MCF 10A (cell line): ENCODE measurements at regions not wholly inside any gene's neighbourhood (a gene's known extent, or its start where the extent isn't known, plus 50 kb on each side); places are given as distances from the start of the nearest gene placed in this dataset.

Source experiments
- BruUV-seq: library from RNA; stranded (reverse); fragments of 400-500 nt; replicated peaks from 2 replicates; lab custom pipeline; 2021; lab: Mats Ljungman, UMichigan
- CTCF ChIA-PET: fragments of 300-600 bp; sonication (Branson Sonifier 250); formaldehyde crosslinking; extraction: SDS; loops from one replicate; lab custom pipeline; 2021; ENCODE audit warnings: antibody characterized with exemption, inconsistent platforms; lab: Yijun Ruan, JAX
- POLR2A ChIA-PET: fragments of 300-600, 350-650 bp; sonication (Branson Sonifier 250); formaldehyde crosslinking; extraction: SDS; loops from one replicate; lab custom pipeline; 2020; ENCODE audit warnings: antibody characterized with exemption, inconsistent platforms; lab: Yijun Ruan, JAX
- DNase-seq: peaks from one replicate; pipeline ENCODE4 v3.0.0-alpha.2; 2018; ENCODE audit not compliant: unreplicated experiment
- H3K27ac Mint-ChIP-seq: one replicate; pipeline ENCODE4 v1.8.0; 2022; ENCODE audit warnings: mild to moderate bottlenecking, low read depth, mixed read lengths; ENCODE audit not compliant: unreplicated experiment
- H3K27me3 Mint-ChIP-seq: one replicate; pipeline ENCODE4 v1.8.0; 2022; ENCODE audit warnings: mixed read lengths; ENCODE audit not compliant: insufficient read depth, unreplicated experiment
- H3K36me3 Mint-ChIP-seq: one replicate; pipeline ENCODE4 v1.8.0; 2022; ENCODE audit warnings: mild to moderate bottlenecking, moderate library complexity, mixed read lengths; ENCODE audit not compliant: insufficient read depth, unreplicated experiment
- H3K4me1 Mint-ChIP-seq: one replicate; pipeline ENCODE4 v1.8.0; 2022; ENCODE audit warnings: mixed read lengths; ENCODE audit not compliant: insufficient read depth, unreplicated experiment
- H3K4me3 Mint-ChIP-seq: one replicate; pipeline ENCODE4 v1.8.0; 2022; ENCODE audit warnings: mild to moderate bottlenecking, moderate library complexity, mixed read lengths; ENCODE audit not compliant: unreplicated experiment
- H3K9me3 Mint-ChIP-seq: one replicate; pipeline ENCODE4 v1.8.0; 2022; ENCODE audit warnings: mixed read lengths; ENCODE audit not compliant: unreplicated experiment
- intact Hi-C: fragments of 100-400 bp; cut with micrococcal nuclease; formaldehyde crosslinking; loops from 2 replicates; pipeline ENCODE4 v1.14.1; 2022
- TF ChIP-seq, protein P1 (sequence below): fragments of 200-600 bp; IDR thresholded peaks from one replicate; pipeline ENCODE4 v1.8.0; 2022; ENCODE audit warnings: antibody characterized with exemption, mild to moderate bottlenecking; ENCODE audit not compliant: unreplicated experiment

DNA sequence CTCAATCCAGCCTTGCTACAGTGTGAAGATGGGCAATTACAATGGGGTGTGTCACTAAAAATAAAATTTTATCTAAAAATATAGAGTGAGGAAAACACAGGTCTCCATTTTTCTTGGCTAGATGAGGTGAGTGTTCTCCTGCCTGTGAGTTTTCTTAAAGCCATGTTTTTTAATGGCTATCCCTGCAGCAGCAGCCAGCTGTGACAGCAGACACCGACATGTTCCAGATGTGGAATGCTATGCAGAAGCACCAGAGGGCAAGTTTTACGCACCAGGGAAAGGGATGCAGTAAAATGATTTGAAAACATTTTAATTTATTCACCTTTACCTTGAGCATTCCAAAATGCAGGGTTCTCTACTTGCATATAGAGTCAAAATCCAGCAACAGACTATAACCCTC is 577.0 kb upstream of the STXBP6 start:
- TF ChIP-seq, protein P1, sequence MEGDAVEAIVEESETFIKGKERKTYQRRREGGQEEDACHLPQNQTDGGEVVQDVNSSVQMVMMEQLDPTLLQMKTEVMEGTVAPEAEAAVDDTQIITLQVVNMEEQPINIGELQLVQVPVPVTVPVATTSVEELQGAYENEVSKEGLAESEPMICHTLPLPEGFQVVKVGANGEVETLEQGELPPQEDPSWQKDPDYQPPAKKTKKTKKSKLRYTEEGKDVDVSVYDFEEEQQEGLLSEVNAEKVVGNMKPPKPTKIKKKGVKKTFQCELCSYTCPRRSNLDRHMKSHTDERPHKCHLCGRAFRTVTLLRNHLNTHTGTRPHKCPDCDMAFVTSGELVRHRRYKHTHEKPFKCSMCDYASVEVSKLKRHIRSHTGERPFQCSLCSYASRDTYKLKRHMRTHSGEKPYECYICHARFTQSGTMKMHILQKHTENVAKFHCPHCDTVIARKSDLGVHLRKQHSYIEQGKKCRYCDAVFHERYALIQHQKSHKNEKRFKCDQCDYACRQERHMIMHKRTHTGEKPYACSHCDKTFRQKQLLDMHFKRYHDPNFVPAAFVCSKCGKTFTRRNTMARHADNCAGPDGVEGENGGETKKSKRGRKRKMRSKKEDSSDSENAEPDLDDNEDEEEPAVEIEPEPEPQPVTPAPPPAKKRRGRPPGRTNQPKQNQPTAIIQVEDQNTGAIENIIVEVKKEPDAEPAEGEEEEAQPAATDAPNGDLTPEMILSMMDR: no peak
- intact Hi-C loops: no loop called here
- CTCF ChIA-PET: no interaction called here
- no peak for DNase-seq
- Mint-ChIP-seq H3K27me3 (no peaks in the 10 kb centered on the region), H3K27ac (no peak overlapping the region), H3K4me3 (no peak overlapping the region), H3K4me1 (no peaks in the 10 kb centered on the region), H3K9me3 (peaks cover 15% of the 10 kb centered on the region), H3K36me3 (no peaks in the 10 kb centered on the region)
- POLR2A ChIA-PET: no interaction called here
- no TSS peak for BruUV-seq

DNA sequence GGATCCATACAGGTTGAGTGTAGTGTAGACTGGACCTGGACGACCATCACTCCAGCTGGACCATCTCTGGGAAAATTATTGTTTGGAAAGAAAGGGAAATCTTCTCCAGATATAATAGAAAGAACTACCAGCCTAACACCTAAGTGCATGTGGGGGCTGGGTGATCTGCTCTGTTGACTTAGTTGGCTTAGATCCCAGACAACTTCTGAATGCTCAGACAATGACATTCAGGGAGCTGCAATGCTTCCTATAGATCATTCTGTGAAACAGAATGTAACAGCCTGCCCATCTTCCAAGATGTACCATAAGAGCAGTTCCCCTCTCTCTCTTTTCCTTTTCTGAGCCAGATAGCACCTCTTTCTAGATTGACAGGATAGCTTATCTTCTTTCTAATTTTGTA is 572.8 kb upstream of the STXBP6 start:
- BruUV-seq: no TSS peak
- ChIA-PET POLR2A (interaction anchor here (0.8 kb wide), 1 partner anchor 20 kb away, joined by 3 read pairs; no protein-coding TSS in a partner anchor), CTCF (interaction anchor here (1.2 kb wide), 1 partner anchor 21 kb away, joined by 3 read pairs; no protein-coding TSS in a partner anchor)
- Mint-ChIP-seq H3K36me3 (no peaks in the 10 kb centered on the region), H3K27me3 (no peaks in the 10 kb centered on the region), H3K27ac (no peak overlapping the region), H3K4me3 (no peak overlapping the region), H3K9me3 (peaks cover 38% of the 10 kb centered on the region), H3K4me1 (no peaks in the 10 kb centered on the region)
- TF ChIP-seq, protein P1: no peak
- no peak for DNase-seq
- intact Hi-C loops: no loop called here

DNA sequence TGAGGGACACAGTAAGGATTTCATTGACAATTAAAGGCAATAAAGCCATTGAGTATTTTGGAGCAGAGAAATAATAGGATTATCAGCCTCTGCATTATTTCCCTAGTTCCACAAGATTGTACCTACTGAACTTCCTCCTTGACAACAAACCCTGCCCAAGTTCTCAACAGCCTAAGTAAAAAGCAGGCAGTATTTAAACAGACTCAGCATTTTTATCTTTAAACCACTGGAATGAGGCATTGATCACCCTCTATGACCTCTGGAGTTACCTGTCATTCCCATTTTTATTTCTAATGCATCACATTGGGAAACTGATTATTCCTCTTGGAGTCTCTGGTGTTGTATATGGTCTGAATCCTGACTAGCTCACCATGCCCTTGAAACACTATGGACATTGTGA is 570.6 kb upstream of the STXBP6 start:
- BruUV-seq: no TSS peak
- TF ChIP-seq, protein P1: no peak
- no peak for DNase-seq
- no peak overlapping the region for H3K27ac Mint-ChIP-seq
- intact Hi-C loops: no loop called here
- H3K4me1 Mint-ChIP-seq: no peaks in the 10 kb centered on the region
- no peaks in the 10 kb centered on the region for H3K36me3 Mint-ChIP-seq
- no peak overlapping the region for H3K4me3 Mint-ChIP-seq
- ChIA-PET POLR2A (no interaction called here), CTCF (interaction anchor here (0.8 kb wide), 1 partner anchor 10 kb away, joined by 3 read pairs; no protein-coding TSS in a partner anchor)
- H3K9me3 Mint-ChIP-seq: peaks cover 46% of the 10 kb centered on the region
- H3K27me3 Mint-ChIP-seq: no peaks in the 10 kb centered on the region

DNA sequence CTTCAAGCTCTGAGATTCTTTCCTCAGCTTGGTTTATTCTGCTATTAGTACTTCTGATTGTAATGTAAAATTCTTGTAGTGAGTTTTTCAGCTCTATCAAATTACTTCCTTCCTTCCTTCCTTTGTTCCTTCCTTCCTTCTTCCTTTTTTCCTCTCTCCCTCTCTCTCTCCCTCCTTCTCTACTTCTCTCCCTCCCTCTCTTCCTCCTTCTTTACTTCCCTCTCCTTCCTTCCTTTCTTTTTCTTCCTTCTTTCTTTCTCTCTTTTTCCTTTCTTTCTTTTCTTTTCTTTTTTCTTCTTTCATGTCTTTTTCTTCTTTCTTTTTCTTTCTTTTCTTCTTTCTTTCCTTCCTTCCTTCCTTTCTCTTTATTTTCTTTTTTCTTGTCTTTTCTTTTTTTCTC is 565.2 kb upstream of the STXBP6 start:
- no peaks in the 10 kb centered on the region for H3K27me3 Mint-ChIP-seq
- ChIA-PET CTCF (no interaction called here), POLR2A (no interaction called here)
- H3K9me3 Mint-ChIP-seq: peaks cover 40% of the 10 kb centered on the region
- BruUV-seq: no TSS peak
- TF ChIP-seq, protein P1: no peak
- no peaks in the 10 kb centered on the region for H3K4me1 Mint-ChIP-seq
- DNase-seq: no peak
- no peaks in the 10 kb centered on the region for H3K36me3 Mint-ChIP-seq
- no peak overlapping the region for H3K4me3 Mint-ChIP-seq
- intact Hi-C loops: no loop called here
- no peak overlapping the region for H3K27ac Mint-ChIP-seq
